ENCODE measurements at regions not wholly inside any gene's neighbourhood (a gene's known extent, or its start where the extent isn't known, plus 50 kb on each side); places are given as distances from the start of the nearest gene placed in this dataset.

DNA sequence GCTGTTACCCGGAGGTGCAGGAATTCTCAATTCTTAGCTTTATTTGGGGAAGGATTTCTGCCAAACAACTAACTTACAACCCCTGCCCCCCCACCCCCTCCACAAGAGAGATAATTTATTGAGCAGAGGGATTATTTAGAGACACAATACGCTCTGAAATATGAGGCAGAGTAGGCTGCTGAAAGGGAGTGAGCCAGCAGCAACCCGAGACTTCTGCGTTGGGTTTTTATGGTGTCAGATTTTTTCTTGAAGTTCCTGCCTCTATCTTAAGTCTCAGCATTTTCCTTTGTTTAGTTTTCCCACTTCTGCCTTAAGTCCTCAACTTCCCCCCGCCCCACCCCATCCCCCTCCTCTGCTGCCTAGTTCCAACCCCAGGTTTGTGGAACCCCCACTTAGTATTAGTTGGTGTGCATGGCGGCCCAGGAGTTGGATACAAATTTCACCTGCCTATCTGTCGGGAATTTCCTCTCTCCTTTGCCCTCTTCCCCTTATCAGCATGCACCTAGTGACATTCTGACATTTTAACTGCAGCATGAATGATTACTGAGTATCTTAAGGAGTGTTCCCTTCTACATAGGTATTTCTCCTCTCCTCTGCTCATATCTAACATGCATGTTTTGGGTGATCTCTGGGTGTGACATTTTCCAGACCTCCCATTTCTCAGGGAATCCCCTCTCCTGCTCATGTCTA is 1635.9 kb upstream of the LRRTM1 start:
- no peak for DNase-seq (ENCODE audit: low spot score)

- no peak for DNase-seq (ENCODE audit: low spot score)
These were observed 1633.4 kb upstream of the LRRTM1 start for GRCh38 chr2:81937944-81938343.

- DNase-seq (ENCODE audit: low spot score): no peak
These were observed 1599.0 kb upstream of the LRRTM1 start for GRCh38 chr2:81903534-81903933.

GRCh38 chr2:81901017-81901416 is 1596.5 kb upstream of the LRRTM1 start:
- DNase-seq (ENCODE audit: low spot score): no peak

- DNase-seq (ENCODE audit: low spot score): no peak
These were observed 1591.2 kb upstream of the LRRTM1 start for GRCh38 chr2:81895620-81896250.

DNA sequence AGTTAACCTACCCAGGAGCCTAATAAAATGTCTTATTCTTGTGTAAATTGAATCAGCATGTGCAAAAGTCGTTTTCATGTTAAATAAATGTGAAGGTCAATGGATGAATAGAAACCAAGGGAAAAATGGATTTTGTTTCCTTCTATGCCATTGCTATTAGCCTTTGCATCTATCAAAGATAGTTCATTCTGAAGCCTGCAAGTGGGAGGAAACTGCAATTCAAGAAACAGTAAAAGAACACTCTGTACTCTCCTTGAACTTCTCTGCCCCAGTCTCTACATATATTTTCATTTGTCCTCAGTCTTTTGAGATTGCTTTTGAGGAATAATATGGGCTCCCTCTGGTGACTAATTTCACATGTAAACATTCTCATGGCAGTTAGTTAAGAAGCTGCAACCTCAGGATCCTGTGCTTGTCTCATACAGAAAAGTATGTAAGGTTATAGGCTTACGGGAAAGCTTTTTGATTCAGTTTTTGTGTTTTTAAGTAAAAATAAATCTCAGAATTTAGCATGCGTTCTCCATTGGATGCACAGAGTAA is 1590.0 kb upstream of the LRRTM1 start:
- no peak for DNase-seq (ENCODE audit: low spot score)

DNA sequence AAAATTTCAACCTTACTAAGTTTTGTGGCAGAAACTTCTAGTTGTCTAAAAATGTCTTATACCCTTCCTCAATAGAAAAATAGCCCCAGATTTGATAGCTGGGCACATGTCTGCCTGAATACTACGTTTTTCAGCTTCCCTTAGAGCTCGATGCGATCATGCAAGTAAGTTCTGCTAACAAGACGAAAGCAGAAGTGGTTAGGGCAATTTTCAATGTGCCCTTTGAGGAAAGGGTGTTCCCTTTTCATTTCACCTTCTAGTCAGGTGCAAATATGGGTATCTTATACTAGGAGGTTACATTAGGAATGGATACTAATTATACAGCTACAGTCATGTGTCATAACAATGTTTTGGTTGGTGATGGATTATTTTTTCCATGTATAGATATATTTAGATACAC is 1572.1 kb upstream of the LRRTM1 start:
- DNase-seq (ENCODE audit: low spot score): no peak

GRCh38 chr2:81872006-81872405 is 1567.5 kb upstream of the LRRTM1 start:
- no peak for DNase-seq (ENCODE audit: low spot score)

GRCh38 chr2:81870119-81870518 is 1565.6 kb upstream of the LRRTM1 start:
- no peak for DNase-seq (ENCODE audit: low spot score)

- no peak for DNase-seq (ENCODE audit: low spot score)
These were observed 1554.4 kb upstream of the LRRTM1 start for GRCh38 chr2:81858998-81859397.

DNA sequence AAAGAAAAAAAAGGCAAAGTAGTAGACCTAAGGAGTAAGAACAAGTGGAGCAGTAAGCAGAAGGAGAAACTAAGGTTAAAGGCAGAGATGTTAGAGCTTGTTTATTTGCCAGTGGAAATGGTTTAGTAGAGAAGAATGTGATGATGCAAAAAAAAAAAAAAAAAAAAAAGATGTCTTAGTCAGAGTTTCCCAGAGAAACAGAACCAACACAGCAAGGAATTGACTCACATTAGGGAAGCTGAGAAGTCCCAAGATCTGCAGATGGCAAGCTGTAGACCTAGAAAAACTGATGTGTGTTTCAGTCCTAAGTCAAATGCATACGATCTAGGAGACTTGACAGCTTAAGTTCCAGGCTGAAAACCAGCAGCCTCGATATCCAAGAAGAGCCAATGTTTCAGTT is 1548.8 kb upstream of the LRRTM1 start:
- DNase-seq (ENCODE audit: low spot score): no peak

DNA sequence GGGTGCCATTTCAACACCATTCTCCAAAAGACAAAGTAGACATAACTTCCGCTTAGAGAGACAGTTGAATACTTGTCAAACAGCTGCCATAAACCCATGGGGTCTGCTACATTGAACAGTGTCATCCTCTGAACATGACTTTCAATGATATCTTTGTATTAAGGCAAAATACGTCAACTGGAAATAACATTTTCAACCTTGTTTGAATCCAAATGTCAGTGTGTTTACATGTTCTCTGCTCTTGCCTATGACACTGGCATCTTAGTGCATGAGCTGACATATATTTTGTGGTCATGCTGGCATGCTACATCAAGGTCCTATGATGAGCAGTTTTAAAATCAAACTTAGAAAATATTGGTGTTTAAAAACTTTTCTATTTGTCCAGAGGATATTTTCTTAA is 1548.1 kb upstream of the LRRTM1 start:
- DNase-seq (ENCODE audit: low spot score): no peak

DNA sequence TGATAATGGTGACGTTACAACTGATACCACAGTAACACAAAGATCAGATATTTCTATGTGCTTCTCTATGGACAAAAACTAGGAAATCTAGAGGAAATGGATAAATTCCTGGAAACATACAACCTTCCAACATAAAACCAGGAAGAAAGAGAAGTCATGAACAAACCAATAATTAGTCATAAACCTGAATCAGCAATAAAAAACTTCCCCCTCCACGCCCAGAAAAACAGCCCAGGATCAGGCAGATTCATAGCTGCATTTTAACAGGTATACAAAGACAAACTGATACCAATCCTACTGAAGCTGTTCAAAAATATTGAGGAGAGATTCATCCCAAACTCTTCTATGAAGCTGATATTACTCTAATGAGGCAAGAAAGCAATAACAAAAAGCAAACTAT is 1535.2 kb upstream of the LRRTM1 start:
- no peak for DNase-seq (ENCODE audit: low spot score)

GRCh38 chr2:81835321-81836000 is 1530.9 kb upstream of the LRRTM1 start:
- DNase-seq (ENCODE audit: low spot score): no peak

DNA sequence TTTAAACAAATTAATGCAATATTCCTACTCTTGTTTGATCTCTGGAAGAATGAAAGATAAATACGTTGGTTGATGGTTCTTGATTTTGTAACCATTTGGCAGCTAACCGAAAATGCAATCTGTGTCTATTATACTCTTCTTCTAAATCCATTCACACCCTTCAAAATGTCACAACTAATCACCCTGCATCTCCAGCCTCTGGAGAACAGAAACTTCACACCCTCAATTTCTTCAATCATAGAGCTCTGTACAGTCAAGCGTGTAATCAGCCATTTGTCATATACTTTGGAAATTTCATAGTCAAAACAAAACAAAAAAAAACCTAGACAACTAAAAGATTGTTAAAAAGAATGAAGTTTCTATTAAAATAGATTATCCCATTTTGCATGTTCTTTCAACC is 1482.3 kb upstream of the LRRTM1 start:
- no peak for DNase-seq (ENCODE audit: low spot score)

DNA sequence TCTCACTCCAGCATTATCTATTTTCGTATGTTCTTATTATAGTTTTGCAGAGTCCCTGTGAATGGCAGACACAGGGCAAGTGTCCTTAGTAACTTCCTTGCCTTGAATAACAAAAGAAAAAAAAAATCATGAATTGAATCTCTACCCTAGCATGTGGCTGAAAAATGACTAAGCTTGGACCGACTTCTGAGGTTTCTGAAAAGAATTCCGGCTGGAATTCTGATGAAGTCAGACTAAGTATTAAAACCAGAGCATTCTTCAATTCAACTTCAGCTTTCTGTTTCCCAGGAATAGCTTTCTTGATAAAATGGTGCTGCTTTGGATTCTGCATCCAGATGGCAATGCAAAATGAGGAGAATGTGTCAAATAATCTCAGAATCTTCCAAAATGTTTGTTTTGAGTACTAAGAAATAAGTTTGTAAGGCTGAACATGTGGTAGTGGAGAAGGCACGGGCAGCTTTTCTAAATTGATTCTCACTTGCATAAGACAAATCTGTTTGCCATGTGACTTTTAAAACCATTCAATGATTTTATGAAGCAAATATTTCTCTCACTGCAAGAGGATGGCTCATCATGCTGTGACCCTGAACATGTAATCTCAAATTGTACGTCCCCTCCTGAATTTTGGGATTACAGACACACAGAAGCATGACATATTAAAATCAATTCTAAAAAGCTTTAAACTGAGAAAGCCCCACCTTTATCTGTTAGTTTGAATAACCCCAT is 1462.8 kb upstream of the LRRTM1 start:
- no peak for DNase-seq (ENCODE audit: low spot score)

GRCh38 chr2:81747481-81748070 is 1443.0 kb upstream of the LRRTM1 start:
- no peak for DNase-seq (ENCODE audit: low spot score)

- DNase-seq (ENCODE audit: low spot score): no peak
These were observed 1435.4 kb upstream of the LRRTM1 start for GRCh38 chr2:81739966-81740365.

DNA sequence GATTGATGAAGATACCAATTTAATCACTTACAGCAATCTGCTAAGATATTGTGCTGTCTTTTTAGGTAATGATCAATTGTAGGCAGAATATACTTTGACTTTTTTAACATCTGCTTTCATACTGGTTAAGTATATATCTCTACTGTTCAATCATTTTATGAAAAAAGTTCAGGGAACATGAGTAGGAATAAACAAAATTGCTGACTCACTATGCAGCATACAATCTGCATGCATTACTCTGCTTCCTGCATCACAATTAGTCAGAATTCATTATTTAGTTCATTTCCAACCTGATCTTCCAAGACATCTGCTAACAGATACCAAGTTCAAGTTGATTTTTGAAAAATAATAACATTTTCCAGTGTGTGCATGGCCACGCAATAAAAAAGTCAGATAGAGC is 1430.4 kb upstream of the LRRTM1 start:
- DNase-seq (ENCODE audit: low spot score): no peak

- no peak for DNase-seq (ENCODE audit: low spot score)
These were observed 1410.3 kb upstream of the LRRTM1 start for GRCh38 chr2:81714817-81715216.

- no peak for DNase-seq (ENCODE audit: low spot score)
These were observed 1402.3 kb upstream of the LRRTM1 start for GRCh38 chr2:81706856-81707255.

- no peak for DNase-seq (ENCODE audit: low spot score)
These were observed 1399.3 kb upstream of the LRRTM1 start for GRCh38 chr2:81703831-81704230.
